SK-N-MC (cell line): ENCODE measurements at regions not wholly inside any gene's neighbourhood (a gene's known extent, or its start where the extent isn't known, plus 50 kb on each side); places are given as distances from the start of the nearest gene placed in this dataset.

Experiments
- EZH2 ChIP-seq: fragments of 200-600 bp; sonication (generic); IDR thresholded peaks from one replicate; pipeline ENCODE4 v1.6.1; 2017; ENCODE audit warnings: antibody characterized with exemption
- FOXP2 ChIP-seq: optimal IDR thresholded peaks from 2 replicates; pipeline ENCODE3; 2011; ENCODE audit warnings: mild to moderate bottlenecking, moderate library complexity; ENCODE audit not compliant: insufficient read depth; ENCODE audit errors: extremely low read length, control extremely low read depth
- POLR2AphosphoS5 ChIP-seq: IDR thresholded peaks from 2 replicates; pipeline ENCODE4 v1.6.1; 2012; ENCODE audit warnings: mild to moderate bottlenecking, low read depth, low read length, borderline replicate concordance

DNA sequence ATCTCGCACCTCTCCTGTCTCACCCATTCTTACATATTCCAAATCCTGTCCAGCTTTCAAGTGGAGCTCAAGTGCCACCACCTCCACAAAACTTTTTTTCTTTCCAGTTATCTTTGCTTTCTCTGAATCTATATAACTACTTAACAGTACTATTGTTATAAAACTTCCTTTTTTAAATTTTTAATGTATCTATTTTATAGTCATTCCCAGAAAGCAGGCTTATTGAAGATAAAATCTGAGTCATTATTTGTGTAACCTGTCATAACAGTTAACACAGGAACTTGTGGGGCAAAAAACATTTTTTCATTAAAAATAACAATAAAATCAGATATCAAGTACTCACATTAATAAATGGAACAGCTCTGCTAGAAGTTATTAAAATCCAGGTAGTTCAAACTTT, 73.3 kb upstream of the ALCAM start:
- no peak for TF ChIP-seq POLR2AphosphoS5
- no peak for TF ChIP-seq EZH2
- TF ChIP-seq FOXP2 = no peak
